Stomach (tissue), 8 donors: ENCODE measurements at regions not wholly inside any gene's neighbourhood (a gene's known extent, or its start where the extent isn't known, plus 50 kb on each side); places are given as distances from the start of the nearest gene placed in this dataset.

Source experiments
- DNase-seq, 2 donors: peaks; one replicate each; pipeline versions ENCODE4 v3.0.0 to v3.0.0-alpha.2; 2013 to 2019
- H3K27ac ChIP-seq, 5 donors: fragments of 200-600 bp in 4 of 5; sonication (generic) in 4 of 5; one replicate each; pipeline ENCODE4 v1.5.1; 2013 to 2019; ENCODE audit warnings: mild to moderate bottlenecking in 1 of 5, moderate library complexity in 1 of 5
- H3K27me3 ChIP-seq, 3 donors: fragments of 200-600 bp; sonication (generic); one replicate each; pipeline ENCODE4 v1.5.1; 2017 to 2019; ENCODE audit warnings: mixed run types in 1 of 3
- H3K36me3 ChIP-seq, 4 donors: fragments of 200-600 bp; sonication (generic); 1 replicate in 3 of 4; 2 replicates in 1 of 4; pipeline ENCODE4 v1.5.1; 2016 to 2019
- H3K4me1 ChIP-seq, 4 donors: fragments of 200-600 bp; sonication (generic); one replicate each; pipeline ENCODE4 v1.5.1; 2016 to 2019
- H3K4me3 ChIP-seq, 4 donors: fragments of 200-600 bp; sonication (generic) in 3 of 4; one replicate each; pipeline ENCODE4 v1.5.1; 2016 to 2019; ENCODE audit warnings: mild to moderate bottlenecking in 1 of 4
- H3K9me3 ChIP-seq, 4 donors: fragments of 200-600 bp; sonication (generic); one replicate each; pipeline ENCODE4 v1.5.1; 2016 to 2019
- EP300 ChIP-seq: sonication (generic); formaldehyde crosslinking; IDR thresholded peaks from one replicate; pipeline ENCODE4 v1.6.1; 2017; ENCODE audit warnings: antibody characterized with exemption
- POLR2A ChIP-seq, 4 donors: fragments of 450-650 bp; IDR thresholded peaks; one replicate each; pipeline ENCODE4 v1.6.1; 2016; ENCODE audit warnings: antibody characterized with exemption in 4 of 4, control low read depth in 2 of 4, mild to moderate bottlenecking in 1 of 4, moderate library complexity in 1 of 4
- POLR2AphosphoS5 ChIP-seq, 3 donors: sonication (generic); formaldehyde crosslinking; IDR thresholded peaks; one replicate each; pipeline ENCODE4 v1.6.1; 2016; ENCODE audit warnings: antibody characterized with exemption in 3 of 3
- WGBS, 5 donors: extraction: QIAGEN DNeasy Blood & Tissue Kit in 3 of 5; methylation state at CpG; one replicate each; pipeline versions ENCODE4 v1.1.5 to v1.1.7; 2013 to 2018; 5-methylcytosine and 5-hydroxymethylcytosine counted together
- intact Hi-C: fragments of 100-400 bp; cut with DNase I; formaldehyde crosslinking; loops from one replicate; pipeline ENCODE4 v1.15.1; 2023; ENCODE audit warnings: low total_unique reads
- TF ChIP-seq, protein P1 (sequence below), 7 experiments: fragments of 450-650 bp in 4 of 7; fragments of 200-600 bp in 3 of 7; sonication (generic) in 3 of 7; IDR thresholded peaks; one replicate each; pipeline ENCODE4 v1.5.1; 2016 to 2019; ENCODE audit warnings: antibody characterized with exemption in 7 of 7, control low read depth in 2 of 7, mild to moderate bottlenecking in 1 of 7
- donor health status: healthy with polysubstance abuse.
- donor health status: Bipolar disorder and iron deficiency.
- donor health status: healthy.

DNA sequence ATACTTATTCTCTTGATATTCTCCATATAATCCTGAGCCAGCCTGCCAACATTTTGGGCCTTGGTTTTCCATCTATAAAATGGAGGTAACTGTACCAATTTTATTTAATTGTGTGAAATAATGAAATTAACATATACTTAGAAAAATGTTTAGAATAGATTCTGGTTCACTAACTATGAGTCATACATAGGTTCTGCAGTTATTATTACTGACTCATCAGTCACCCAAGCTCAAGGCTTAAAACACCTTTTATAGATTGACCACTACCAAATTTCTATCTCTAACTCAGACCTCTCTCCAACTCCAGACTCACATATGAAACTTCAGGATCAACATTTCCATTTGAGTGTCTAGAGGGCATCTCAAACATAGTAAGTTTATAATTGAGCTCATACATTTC, 1277.2 kb upstream of the GJE1 start:
- Histone ChIP-seq H3K9me3 (no peaks in the 10 kb centered on the region), H3K27ac (no peak overlapping the region), H3K4me3 (no peak overlapping the region), H3K36me3 (no peaks in the 10 kb centered on the region), H3K27me3 (no peaks in the 10 kb centered on the region), H3K4me1 (peaks cover 0 to 14% (median 6%) of the 10 kb centered on the region in 4 donors)
- TF ChIP-seq, protein P1, sequence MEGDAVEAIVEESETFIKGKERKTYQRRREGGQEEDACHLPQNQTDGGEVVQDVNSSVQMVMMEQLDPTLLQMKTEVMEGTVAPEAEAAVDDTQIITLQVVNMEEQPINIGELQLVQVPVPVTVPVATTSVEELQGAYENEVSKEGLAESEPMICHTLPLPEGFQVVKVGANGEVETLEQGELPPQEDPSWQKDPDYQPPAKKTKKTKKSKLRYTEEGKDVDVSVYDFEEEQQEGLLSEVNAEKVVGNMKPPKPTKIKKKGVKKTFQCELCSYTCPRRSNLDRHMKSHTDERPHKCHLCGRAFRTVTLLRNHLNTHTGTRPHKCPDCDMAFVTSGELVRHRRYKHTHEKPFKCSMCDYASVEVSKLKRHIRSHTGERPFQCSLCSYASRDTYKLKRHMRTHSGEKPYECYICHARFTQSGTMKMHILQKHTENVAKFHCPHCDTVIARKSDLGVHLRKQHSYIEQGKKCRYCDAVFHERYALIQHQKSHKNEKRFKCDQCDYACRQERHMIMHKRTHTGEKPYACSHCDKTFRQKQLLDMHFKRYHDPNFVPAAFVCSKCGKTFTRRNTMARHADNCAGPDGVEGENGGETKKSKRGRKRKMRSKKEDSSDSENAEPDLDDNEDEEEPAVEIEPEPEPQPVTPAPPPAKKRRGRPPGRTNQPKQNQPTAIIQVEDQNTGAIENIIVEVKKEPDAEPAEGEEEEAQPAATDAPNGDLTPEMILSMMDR (IDR thresholded peaks at IDR 0.05): no peak
- no peak for TF ChIP-seq POLR2A (IDR thresholded peaks at IDR 0.05)
- TF ChIP-seq POLR2AphosphoS5 (IDR thresholded peaks at IDR 0.05): no peak
- TF ChIP-seq EP300: no peak
- DNase-seq: no peak
- intact Hi-C loops: no loop called here

GRCh38 chr6:140854318-140854717, 1278.4 kb upstream of the GJE1 start:
- WGBS, 5 donors: 67 to 93% (median 82%) methylated on average over 1 of the region's 1 CpG
- peak in 1 of 2 donors; percentile 29 for DNase-seq
- Histone ChIP-seq H3K36me3 (no peaks in the 10 kb centered on the region), H3K27ac (no peak overlapping the region), H3K9me3 (no peaks in the 10 kb centered on the region), H3K4me1 (peaks cover 0 to 14% (median 6%) of the 10 kb centered on the region in 4 donors), H3K27me3 (no peaks in the 10 kb centered on the region), H3K4me3 (no peak overlapping the region)
- intact Hi-C loops: no loop called here
- TF ChIP-seq POLR2A (IDR thresholded peaks at IDR 0.05): no peak
- TF ChIP-seq, protein P1 (IDR thresholded peaks at IDR 0.05): no peak
- no peak for TF ChIP-seq EP300
- no peak for TF ChIP-seq POLR2AphosphoS5 (IDR thresholded peaks at IDR 0.05)

DNA sequence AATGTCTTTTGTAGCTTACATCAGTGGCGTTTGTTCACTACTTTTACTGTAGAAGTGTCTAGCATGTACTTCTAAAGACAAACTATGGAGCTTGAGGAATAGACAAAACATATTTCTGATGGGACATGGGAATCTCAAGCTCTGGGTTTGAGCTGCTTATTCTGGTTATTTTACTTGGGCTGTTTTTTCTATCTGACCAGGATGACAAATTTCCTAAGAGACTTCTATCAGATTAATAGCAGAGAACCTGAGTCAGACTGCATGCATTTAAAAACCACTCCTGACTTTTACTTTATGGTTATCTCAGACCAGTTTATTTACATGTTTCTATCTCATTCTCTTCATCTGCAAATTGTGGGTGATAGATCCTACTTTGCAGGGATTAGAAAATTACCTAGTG, 1282.3 kb upstream of the GJE1 start:
- intact Hi-C loops: no loop called here
- 72 to 90% (median 83%) methylated on average over 1 of the region's 1 CpG for WGBS, 5 donors

DNA sequence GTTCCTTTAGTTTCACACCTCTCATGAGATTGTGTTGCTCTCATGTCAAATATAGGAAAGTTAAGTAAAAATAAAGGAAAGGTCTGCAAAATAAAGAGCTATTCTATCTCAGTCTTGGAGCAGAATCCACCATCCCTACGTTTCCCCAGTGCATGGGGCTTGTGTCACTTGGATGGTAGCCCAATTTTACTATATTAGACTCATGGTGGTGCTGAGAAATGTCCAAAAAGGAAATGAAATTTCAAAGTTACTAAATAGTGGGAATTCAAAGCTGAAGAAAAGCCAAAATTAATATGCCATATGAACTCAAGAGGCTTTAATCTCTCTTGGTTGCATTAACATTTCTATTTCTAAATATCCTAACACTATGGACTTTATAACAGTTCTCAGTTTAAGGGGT, 1283.3 kb upstream of the GJE1 start:
- intact Hi-C loops: no loop called here
- DNase-seq: no peak
- Histone ChIP-seq H3K27ac (no peak overlapping the region), H3K9me3 (no peaks in the 10 kb centered on the region), H3K27me3 (no peaks in the 10 kb centered on the region), H3K4me3 (no peak overlapping the region), H3K36me3 (no peaks in the 10 kb centered on the region), H3K4me1 (no peaks in the 10 kb centered on the region)
- no peak for TF ChIP-seq EP300
- TF ChIP-seq, protein P1 (IDR thresholded peaks at IDR 0.05): no peak
- no peak for TF ChIP-seq POLR2A (IDR thresholded peaks at IDR 0.05)
- no peak for TF ChIP-seq POLR2AphosphoS5 (IDR thresholded peaks at IDR 0.05)
- 43 to 65% (median 53%) methylated on average over 1 of the region's 1 CpG for WGBS, 5 donors

More for the DNA sequence above, 1282.3 kb upstream of the GJE1 start:
- Histone ChIP-seq H3K9me3 (no peaks in the 10 kb centered on the region), H3K4me3 (no peak overlapping the region), H3K27ac (no peak overlapping the region), H3K4me1 (no peaks in the 10 kb centered on the region), H3K27me3 (no peaks in the 10 kb centered on the region), H3K36me3 (no peaks in the 10 kb centered on the region)
- no peak for DNase-seq
- TF ChIP-seq, protein P1 (IDR thresholded peaks at IDR 0.05): no peak
- TF ChIP-seq EP300 (no peak), POLR2A (IDR thresholded peaks at IDR 0.05) (no peak)
